ENCODE measurements at regions not wholly inside any gene's neighbourhood (a gene's known extent, or its start where the extent isn't known, plus 50 kb on each side); places are given as distances from the start of the nearest gene placed in this dataset.
A peak's percentile ranks its signal among the peaks of the same experiment; 100 is the strongest.

DNA sequence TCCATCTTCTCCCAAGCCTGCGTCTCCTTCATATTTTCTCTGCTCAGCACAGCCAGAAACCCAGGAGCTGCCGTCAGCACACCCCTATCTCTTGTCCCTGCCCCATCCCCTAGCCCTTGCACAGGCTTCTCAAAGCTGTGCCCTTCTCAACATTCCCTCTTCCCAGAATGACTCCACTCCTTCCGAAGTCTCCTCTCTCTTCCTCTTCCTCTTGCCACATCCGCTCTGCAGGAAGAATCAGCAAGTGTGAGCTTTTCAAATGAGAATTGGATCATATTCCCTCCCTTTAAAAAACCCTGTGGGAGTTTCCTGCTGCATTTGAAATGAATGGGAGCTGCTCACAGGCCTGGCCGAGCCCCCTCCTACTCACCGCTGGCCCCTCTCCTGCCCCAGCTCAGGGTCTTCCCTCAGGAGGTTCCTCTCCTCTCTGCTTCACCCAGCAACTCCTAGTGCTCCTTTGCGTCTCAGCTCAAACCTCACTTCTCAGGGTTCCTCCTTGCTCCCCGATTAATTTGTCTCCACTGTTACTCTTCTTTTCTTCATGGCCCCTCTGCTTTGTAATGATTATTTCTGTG lies 528.5 kb upstream of the CCDC196 start:
- Mint-ChIP-seq H3K27me3 (ENCODE audit: low read depth in 2 of 2) (peaks cover 2 to 4% of the 10 kb centered on the region in 2 donors), H3K4me1 (peaks cover 8 to 16% of the 10 kb centered on the region in 2 donors), H3K27ac (no peak overlapping the region), H3K4me3 (no peak overlapping the region), H3K9me3 (no peaks in the 10 kb centered on the region), H3K36me3 (no peaks in the 10 kb centered on the region)
- Histone ChIP-seq H3K27ac (ENCODE audit: low read length) (no peak overlapping the region), H3K4me3 (ENCODE audit: low read length) (no peak overlapping the region), H3K27me3 (ENCODE audit: control insufficient read depth, insufficient read depth, low read length) (no peaks in the 10 kb centered on the region), H3K9me3 (ENCODE audit: control insufficient read depth, insufficient read depth, low read length) (no peaks in the 10 kb centered on the region), H3K4me1 (ENCODE audit: control insufficient read depth, insufficient read depth, low read length) (peaks cover 5% of the 10 kb centered on the region), H3K36me3 (ENCODE audit: control insufficient read depth, insufficient read depth, low read length) (no peaks in the 10 kb centered on the region)
- no peak for ATAC-seq
- intact Hi-C loops (cut with micrococcal nuclease) = loop anchor here (5.0 to 10.0 kb wide), 2 partner anchors 140 to 973 kb away; partner anchors contain the start of gene FNTB
- no peak for TF ChIP-seq CTCF (IDR thresholded peaks at IDR 0.05)
- 94% methylated on average over 8 of the region's 8 CpGs for WGBS (ENCODE audit: insufficient coverage)
- no peak for DNase-seq

DNA sequence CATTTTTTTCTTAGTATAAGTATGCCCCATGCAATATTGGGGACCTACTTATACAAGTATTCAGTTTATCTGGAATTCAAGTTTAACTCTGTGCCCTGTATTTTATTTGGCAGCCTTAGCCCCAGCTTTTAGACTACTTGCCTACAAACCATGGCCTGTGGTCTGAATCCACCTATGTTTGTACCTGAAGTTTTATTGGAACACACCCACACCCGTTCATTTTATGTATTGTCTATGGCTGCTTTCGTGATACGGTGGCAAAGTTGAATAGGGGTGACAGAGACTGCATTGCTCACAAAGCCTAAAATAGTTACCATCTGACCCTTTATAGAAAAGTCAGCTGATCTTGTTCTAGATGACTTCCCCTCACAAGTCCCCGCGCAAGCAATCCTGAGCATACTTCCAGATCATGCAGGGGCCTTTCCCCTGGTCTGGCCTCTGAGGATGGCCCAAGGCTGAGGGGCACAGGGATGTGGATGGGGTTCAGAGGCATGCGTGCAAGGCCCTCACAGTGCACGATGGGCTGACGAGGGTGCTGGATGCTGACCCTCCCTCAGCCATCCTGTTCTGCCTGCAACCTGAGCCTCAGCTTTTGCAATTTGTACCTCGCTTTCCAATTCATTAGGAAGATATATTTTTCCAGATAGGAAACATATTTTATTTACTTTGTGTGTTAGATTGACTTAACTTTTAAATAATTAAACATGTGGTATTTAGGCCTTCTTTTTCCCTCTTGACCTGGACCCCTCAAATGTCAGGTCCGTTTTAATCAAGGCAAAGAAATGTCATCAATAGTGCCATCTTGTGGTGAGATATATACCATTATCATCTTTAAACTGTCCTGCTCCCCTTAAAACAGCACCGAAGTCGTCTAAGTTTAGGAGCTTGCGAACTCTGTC lies 527.3 kb upstream of the CCDC196 start:
- DNase-seq (peak in 1 of 2 donors; percentile 71), ATAC-seq (peak in 2 of 3 donors; percentile 46 to 72)
- H3K9me3 ChIP-seq (ENCODE audit: control insufficient read depth, insufficient read depth, low read length) = no peaks in the 10 kb centered on the region
- no peaks in the 10 kb centered on the region for H3K27me3 ChIP-seq (ENCODE audit: control insufficient read depth, insufficient read depth, low read length)
- Mint-ChIP-seq H3K27ac (no peak overlapping the region), H3K9me3 (no peaks in the 10 kb centered on the region), H3K4me1 (peaks cover 8 to 16% of the 10 kb centered on the region in 2 donors), H3K27me3 (ENCODE audit: low read depth in 2 of 2) (peaks cover 3 to 12% of the 10 kb centered on the region in 2 donors), H3K4me3 (no peak overlapping the region), H3K36me3 (no peaks in the 10 kb centered on the region)
- WGBS (ENCODE audit: insufficient coverage) = 68% methylated on average over 11 of the region's 13 CpGs
- H3K4me1 ChIP-seq (ENCODE audit: control insufficient read depth, insufficient read depth, low read length) = peaks cover 5% of the 10 kb centered on the region
- H3K4me3 ChIP-seq (ENCODE audit: low read length) = no peak overlapping the region
- no peak overlapping the region for H3K27ac ChIP-seq (ENCODE audit: low read length)
- intact Hi-C loops (cut with micrococcal nuclease) = loop anchor here (1.0 to 10.0 kb wide), 5 partner anchors 142 to 974 kb away; partner anchors contain the start of gene FNTB
- no peaks in the 10 kb centered on the region for H3K36me3 ChIP-seq (ENCODE audit: control insufficient read depth, insufficient read depth, low read length)
- TF ChIP-seq CTCF (IDR thresholded peaks at IDR 0.05) = peak; percentile 76

DNA sequence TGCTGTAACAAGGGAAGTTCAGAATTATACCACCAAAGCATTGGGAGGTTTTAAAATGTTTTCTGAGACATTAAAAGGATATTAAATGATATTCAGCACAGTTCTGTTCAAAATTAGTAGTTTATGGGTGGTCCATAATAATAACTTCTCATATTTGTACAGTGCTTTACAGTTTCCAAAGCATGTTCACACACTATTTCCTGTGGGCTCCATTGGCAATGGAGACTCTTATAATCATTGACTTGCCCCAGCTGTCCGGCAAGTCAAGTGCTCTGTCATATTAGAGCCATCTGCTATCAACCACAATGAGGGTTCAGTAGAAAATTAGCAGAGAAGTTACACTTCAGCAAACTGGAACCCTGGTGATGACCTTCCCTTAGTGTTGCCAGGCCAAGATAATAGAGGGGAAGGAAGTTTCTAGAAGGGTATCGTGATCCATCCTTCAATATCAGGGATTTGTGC lies 526.6 kb upstream of the CCDC196 start:
- no peaks in the 10 kb centered on the region for H3K36me3 Mint-ChIP-seq
- H3K9me3 Mint-ChIP-seq = no peaks in the 10 kb centered on the region
- H3K4me3 Mint-ChIP-seq = no peak overlapping the region
- Histone ChIP-seq H3K27me3 (ENCODE audit: control insufficient read depth, insufficient read depth, low read length) (no peaks in the 10 kb centered on the region), H3K9me3 (ENCODE audit: control insufficient read depth, insufficient read depth, low read length) (no peaks in the 10 kb centered on the region), H3K36me3 (ENCODE audit: control insufficient read depth, insufficient read depth, low read length) (no peaks in the 10 kb centered on the region), H3K27ac (ENCODE audit: low read length) (no peak overlapping the region), H3K4me1 (ENCODE audit: control insufficient read depth, insufficient read depth, low read length) (peaks cover 5% of the 10 kb centered on the region), H3K4me3 (ENCODE audit: low read length) (no peak overlapping the region)
- peak; percentile 51 for TF ChIP-seq CTCF (IDR thresholded peaks at IDR 0.05)
- ATAC-seq (no peak), DNase-seq (no peak)
- H3K4me1 Mint-ChIP-seq = peaks cover 8 to 16% of the 10 kb centered on the region in 2 donors
- H3K27ac Mint-ChIP-seq = no peak overlapping the region
- peaks cover 3 to 16% of the 10 kb centered on the region in 2 donors for H3K27me3 Mint-ChIP-seq (ENCODE audit: low read depth in 2 of 2)
- WGBS (ENCODE audit: insufficient coverage) = 64% methylated on average over 1 of the region's 2 CpGs
- intact Hi-C loops (cut with micrococcal nuclease) = loop anchor here (1.0 to 10.0 kb wide), 5 partner anchors 142 to 975 kb away; partner anchors contain the start of gene FNTB

Data from natural killer cell (primary cell).